BLaER1 (cell line): ENCODE measurements at regions not wholly inside any gene's neighbourhood (a gene's known extent, or its start where the extent isn't known, plus 50 kb on each side); places are given as distances from the start of the nearest gene placed in this dataset.
A peak's percentile ranks its signal among the peaks of the same experiment; 100 is the strongest.

Source experiments
- H3K27ac ChIP-seq: shearing (Covaris generic); formaldehyde crosslinking; 2 replicates; pipeline ENCODE4 v1.8.1; 2022
- H3K27me3 ChIP-seq: shearing (Covaris generic); formaldehyde crosslinking; 2 replicates; pipeline ENCODE4 v1.8.1; 2022
- H3K36me3 ChIP-seq: shearing (Covaris generic); formaldehyde crosslinking; 2 replicates; pipeline ENCODE4 v1.8.1; 2022
- H3K4me1 ChIP-seq: shearing (Covaris generic); formaldehyde crosslinking; 2 replicates; pipeline ENCODE4 v1.8.1; 2022
- H3K4me2 ChIP-seq: shearing (Covaris generic); formaldehyde crosslinking; 2 replicates; pipeline ENCODE4 v1.8.1; 2022
- H3K4me3 ChIP-seq: shearing (Covaris generic); formaldehyde crosslinking; 2 replicates; pipeline ENCODE4 v1.8.1; 2022
- H3K9ac ChIP-seq: shearing (Covaris generic); formaldehyde crosslinking; 2 replicates; pipeline ENCODE4 v1.8.1; 2022
- H3K9me3 ChIP-seq: shearing (Covaris generic); formaldehyde crosslinking; 2 replicates; pipeline ENCODE4 v1.8.1; 2022
- H4K20me1 ChIP-seq: shearing (Covaris generic); formaldehyde crosslinking; 2 replicates; pipeline ENCODE4 v1.8.1; 2022
- Cebpa-rat ChIP-seq: shearing (Covaris generic); IDR thresholded peaks from 2 replicates; pipeline ENCODE4 v1.8.1; 2022

GRCh38 chr6:43914272-43915147 lies 144.5 kb downstream of the VEGFA start:
- Histone ChIP-seq H3K36me3 (no peaks in the 10 kb centered on the region), H3K4me2 (peak overlapping the region; percentile 45), H3K9me3 (no peaks in the 10 kb centered on the region), H3K27ac (no peak overlapping the region), H3K4me1 (peaks cover 19% of the 10 kb centered on the region), H3K9ac (no peak overlapping the region), H3K4me3 (no peak overlapping the region), H3K27me3 (no peaks in the 10 kb centered on the region), H4K20me1 (no peaks in the 10 kb centered on the region)
- no peak for TF ChIP-seq Cebpa-rat

- Histone ChIP-seq H3K36me3 (no peaks in the 10 kb centered on the region), H3K4me3 (no peak overlapping the region), H3K4me2 (peak overlapping the region; percentile 45), H3K9ac (no peak overlapping the region), H3K27me3 (no peaks in the 10 kb centered on the region), H4K20me1 (no peaks in the 10 kb centered on the region), H3K4me1 (peaks cover 19% of the 10 kb centered on the region), H3K27ac (no peak overlapping the region), H3K9me3 (no peaks in the 10 kb centered on the region)
- TF ChIP-seq Cebpa-rat: no peak
These were observed 143.6 kb downstream of the VEGFA start for GRCh38 chr6:43913375-43914271.

GRCh38 chr6:43912598-43913371 lies 142.8 kb downstream of the VEGFA start:
- no peak overlapping the region for H3K27ac ChIP-seq
- no peaks in the 10 kb centered on the region for H4K20me1 ChIP-seq
- no peaks in the 10 kb centered on the region for H3K9me3 ChIP-seq
- no peaks in the 10 kb centered on the region for H3K36me3 ChIP-seq
- no peak overlapping the region for H3K9ac ChIP-seq
- no peak overlapping the region for H3K4me2 ChIP-seq
- no peak for TF ChIP-seq Cebpa-rat
- H3K4me1 ChIP-seq: peaks cover 19% of the 10 kb centered on the region
- no peaks in the 10 kb centered on the region for H3K27me3 ChIP-seq
- no peak overlapping the region for H3K4me3 ChIP-seq

- H3K4me1 ChIP-seq: peaks cover 19% of the 10 kb centered on the region
- no peak overlapping the region for H3K4me3 ChIP-seq
- no peak overlapping the region for H3K27ac ChIP-seq
- H3K36me3 ChIP-seq: no peaks in the 10 kb centered on the region
- H3K9me3 ChIP-seq: no peaks in the 10 kb centered on the region
- no peak overlapping the region for H3K4me2 ChIP-seq
- no peaks in the 10 kb centered on the region for H3K27me3 ChIP-seq
- no peak for TF ChIP-seq Cebpa-rat
- no peak overlapping the region for H3K9ac ChIP-seq
- no peaks in the 10 kb centered on the region for H4K20me1 ChIP-seq
These were observed 142.1 kb downstream of the VEGFA start for GRCh38 chr6:43912116-43912577.

- Histone ChIP-seq H3K4me2 (no peak overlapping the region), H3K4me1 (peaks cover 19% of the 10 kb centered on the region), H4K20me1 (no peaks in the 10 kb centered on the region), H3K27me3 (no peaks in the 10 kb centered on the region), H3K9me3 (no peaks in the 10 kb centered on the region), H3K36me3 (no peaks in the 10 kb centered on the region), H3K27ac (no peak overlapping the region), H3K4me3 (no peak overlapping the region), H3K9ac (no peak overlapping the region)
- TF ChIP-seq Cebpa-rat: no peak
These were observed 141.5 kb downstream of the VEGFA start for GRCh38 chr6:43911354-43912115.

GRCh38 chr6:43910638-43911353 lies 140.8 kb downstream of the VEGFA start:
- Histone ChIP-seq H3K4me1 (peaks cover 18% of the 10 kb centered on the region), H4K20me1 (no peaks in the 10 kb centered on the region), H3K36me3 (no peaks in the 10 kb centered on the region), H3K9ac (no peak overlapping the region), H3K27ac (no peak overlapping the region), H3K4me3 (no peak overlapping the region), H3K27me3 (no peaks in the 10 kb centered on the region), H3K9me3 (no peaks in the 10 kb centered on the region), H3K4me2 (no peak overlapping the region)
- TF ChIP-seq Cebpa-rat: no peak

- TF ChIP-seq Cebpa-rat: no peak
- no peaks in the 10 kb centered on the region for H4K20me1 ChIP-seq
- no peaks in the 10 kb centered on the region for H3K36me3 ChIP-seq
- H3K9ac ChIP-seq: no peak overlapping the region
- no peak overlapping the region for H3K4me3 ChIP-seq
- no peaks in the 10 kb centered on the region for H3K9me3 ChIP-seq
- H3K27me3 ChIP-seq: no peaks in the 10 kb centered on the region
- H3K27ac ChIP-seq: no peak overlapping the region
- no peak overlapping the region for H3K4me2 ChIP-seq
- peaks cover 12% of the 10 kb centered on the region for H3K4me1 ChIP-seq
These were observed 140.2 kb downstream of the VEGFA start for GRCh38 chr6:43910149-43910637.

GRCh38 chr6:43909474-43910148 lies 139.6 kb downstream of the VEGFA start:
- no peak overlapping the region for H3K9ac ChIP-seq
- H3K9me3 ChIP-seq: no peaks in the 10 kb centered on the region
- H3K4me2 ChIP-seq: no peak overlapping the region
- H3K36me3 ChIP-seq: no peaks in the 10 kb centered on the region
- no peak overlapping the region for H3K27ac ChIP-seq
- H3K4me3 ChIP-seq: no peak overlapping the region
- TF ChIP-seq Cebpa-rat: no peak
- H4K20me1 ChIP-seq: no peaks in the 10 kb centered on the region
- peaks cover 6% of the 10 kb centered on the region for H3K4me1 ChIP-seq
- H3K27me3 ChIP-seq: no peaks in the 10 kb centered on the region
